ENCODE measurements at regions not wholly inside any gene's neighbourhood (a gene's known extent, or its start where the extent isn't known, plus 50 kb on each side); places are given as distances from the start of the nearest gene placed in this dataset.
A peak's percentile ranks its signal among the peaks of the same experiment; 100 is the strongest.

DNA sequence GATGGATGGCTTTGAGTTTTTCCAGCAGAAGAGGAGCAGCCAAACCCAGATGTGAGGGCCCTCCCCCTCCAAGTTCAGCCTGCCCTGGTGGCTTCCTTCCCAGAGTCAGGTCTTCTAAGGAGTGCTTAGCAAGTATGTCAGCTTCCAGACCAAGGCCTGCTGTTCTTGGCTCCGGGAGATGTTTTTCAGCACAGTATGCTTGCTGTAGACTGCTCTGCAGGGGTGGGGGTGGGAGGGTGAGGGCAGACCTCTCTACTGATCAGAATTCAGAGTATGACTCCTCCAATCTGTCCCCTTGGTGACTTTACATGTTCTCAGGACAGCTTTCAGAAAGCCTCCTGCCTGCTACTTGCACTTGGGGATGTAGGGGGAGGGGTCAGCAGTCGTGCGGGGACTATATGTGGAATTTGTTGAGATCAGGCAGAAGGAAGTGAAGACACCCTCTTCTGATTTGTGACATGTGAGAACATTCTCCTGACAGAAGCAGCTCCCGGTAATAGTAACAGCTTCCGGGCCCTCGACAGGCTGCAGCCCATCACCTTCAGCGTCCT is 516.4 kb upstream of the ZMIZ1 start:
- peaks cover 22% of the 10 kb centered on the region for H3K27me3 ChIP-seq (replicated peaks)
- no peak overlapping the region for H3K27ac ChIP-seq
- DNase-seq, result peak; percentile 9
- H3K36me3 ChIP-seq (replicated peaks), result no peaks in the 10 kb centered on the region
- TF ChIP-seq, protein P1, sequence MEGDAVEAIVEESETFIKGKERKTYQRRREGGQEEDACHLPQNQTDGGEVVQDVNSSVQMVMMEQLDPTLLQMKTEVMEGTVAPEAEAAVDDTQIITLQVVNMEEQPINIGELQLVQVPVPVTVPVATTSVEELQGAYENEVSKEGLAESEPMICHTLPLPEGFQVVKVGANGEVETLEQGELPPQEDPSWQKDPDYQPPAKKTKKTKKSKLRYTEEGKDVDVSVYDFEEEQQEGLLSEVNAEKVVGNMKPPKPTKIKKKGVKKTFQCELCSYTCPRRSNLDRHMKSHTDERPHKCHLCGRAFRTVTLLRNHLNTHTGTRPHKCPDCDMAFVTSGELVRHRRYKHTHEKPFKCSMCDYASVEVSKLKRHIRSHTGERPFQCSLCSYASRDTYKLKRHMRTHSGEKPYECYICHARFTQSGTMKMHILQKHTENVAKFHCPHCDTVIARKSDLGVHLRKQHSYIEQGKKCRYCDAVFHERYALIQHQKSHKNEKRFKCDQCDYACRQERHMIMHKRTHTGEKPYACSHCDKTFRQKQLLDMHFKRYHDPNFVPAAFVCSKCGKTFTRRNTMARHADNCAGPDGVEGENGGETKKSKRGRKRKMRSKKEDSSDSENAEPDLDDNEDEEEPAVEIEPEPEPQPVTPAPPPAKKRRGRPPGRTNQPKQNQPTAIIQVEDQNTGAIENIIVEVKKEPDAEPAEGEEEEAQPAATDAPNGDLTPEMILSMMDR (IDR thresholded peaks at IDR 0.05; ENCODE audit: low read depth, low read length, missing control alignments), result no peak
- in situ Hi-C loops (cut with HindIII; ENCODE audit: low pct_ligation_motif_present, low sequenced_read_pairs), result no loop called here
- no peak overlapping the region for H3K4me3 ChIP-seq (ENCODE audit: low read depth, low read length)

DNA sequence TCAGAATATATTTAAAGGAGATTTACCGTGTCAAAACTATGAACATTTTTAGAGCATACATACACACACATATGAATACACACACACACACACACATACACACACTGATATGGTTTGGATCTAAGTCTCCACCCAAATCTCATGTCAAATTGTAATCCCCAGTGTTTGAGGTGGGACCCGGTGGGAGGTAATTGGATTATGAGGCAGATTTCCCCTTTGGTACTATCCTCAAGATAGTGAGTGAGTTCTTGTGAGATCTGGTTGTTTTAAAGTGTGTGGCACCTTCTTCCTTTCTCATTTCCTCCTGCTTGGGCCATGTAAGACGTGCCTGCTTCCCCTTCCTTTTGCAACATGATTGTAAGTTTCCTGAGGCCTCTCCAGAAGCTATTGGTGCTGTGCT is 515.0 kb upstream of the ZMIZ1 start:
- in situ Hi-C loops (cut with HindIII; ENCODE audit: low pct_ligation_motif_present, low sequenced_read_pairs), result no loop called here
- TF ChIP-seq, protein P1 (IDR thresholded peaks at IDR 0.05; ENCODE audit: low read depth, low read length, missing control alignments), result no peak
- Histone ChIP-seq H3K4me3 (ENCODE audit: low read depth, low read length) (no peak overlapping the region), H3K36me3 (replicated peaks) (no peaks in the 10 kb centered on the region), H3K27me3 (replicated peaks) (peaks cover 20% of the 10 kb centered on the region), H3K27ac (no peak overlapping the region)
- DNase-seq, result no peak

DNA sequence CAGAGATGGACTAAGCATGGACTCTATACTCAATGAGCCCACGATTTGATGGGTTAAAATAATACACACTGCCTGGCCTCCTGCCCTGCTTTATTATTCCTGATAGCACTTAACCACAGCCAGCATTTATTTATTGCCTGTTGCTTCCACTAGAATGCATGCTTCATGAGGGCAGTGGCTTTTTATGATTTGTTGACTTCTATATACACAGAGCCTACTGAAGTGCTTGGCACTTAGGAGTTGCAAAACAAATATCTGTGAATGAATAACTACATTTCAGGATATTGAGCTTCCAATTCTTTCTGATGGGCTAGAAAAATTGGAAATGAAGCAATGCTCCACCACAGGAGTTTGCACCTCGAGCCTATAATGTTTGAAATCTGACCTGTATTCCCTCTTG is 513.6 kb upstream of the ZMIZ1 start:
- Histone ChIP-seq H3K27ac (no peak overlapping the region), H3K36me3 (replicated peaks) (no peaks in the 10 kb centered on the region), H3K4me3 (ENCODE audit: low read depth, low read length) (no peak overlapping the region), H3K27me3 (replicated peaks) (peaks cover 20% of the 10 kb centered on the region)
- TF ChIP-seq, protein P1 (IDR thresholded peaks at IDR 0.05; ENCODE audit: low read depth, low read length, missing control alignments), result no peak
- DNase-seq, result no peak
- in situ Hi-C loops (cut with HindIII; ENCODE audit: low pct_ligation_motif_present, low sequenced_read_pairs), result no loop called here

DNA sequence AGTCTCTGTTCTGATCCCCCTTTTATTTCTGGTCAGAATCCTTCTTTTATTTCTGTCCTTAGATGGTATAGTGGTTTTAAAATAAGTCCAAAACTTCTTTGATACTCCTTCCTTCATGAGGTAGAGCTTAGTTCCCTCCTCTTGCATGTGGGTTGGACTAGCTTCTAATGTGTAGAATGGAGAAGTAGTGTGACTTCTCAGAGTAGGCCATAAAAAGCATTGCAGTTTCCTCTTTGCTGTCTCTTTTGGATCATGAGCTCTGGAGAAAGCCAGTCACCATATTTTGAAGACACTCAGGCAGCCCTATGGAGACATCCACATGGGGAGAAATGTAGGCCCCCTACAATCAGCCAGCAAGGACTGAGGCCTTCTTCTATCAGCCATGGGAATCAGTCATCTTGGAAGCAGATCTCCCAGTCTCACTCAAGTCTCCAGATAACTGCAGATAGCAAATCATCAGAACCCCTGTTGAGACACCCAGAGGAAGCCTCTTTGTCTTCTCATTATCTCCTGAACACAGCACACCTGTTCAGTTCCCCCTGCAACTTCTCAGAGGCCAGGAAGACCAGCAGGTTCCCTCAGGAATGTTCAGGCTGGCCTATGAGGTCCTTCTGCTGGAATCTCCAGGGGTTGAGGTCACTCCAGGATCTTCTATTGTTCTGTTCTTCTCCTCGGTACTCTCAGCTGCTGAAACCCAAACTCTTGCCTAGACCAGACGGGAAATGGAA is 511.9 kb upstream of the ZMIZ1 start:
- Histone ChIP-seq H3K4me3 (ENCODE audit: low read depth, low read length) (no peak overlapping the region), H3K27ac (no peak overlapping the region), H3K36me3 (replicated peaks) (no peaks in the 10 kb centered on the region), H3K27me3 (replicated peaks) (peaks cover 14% of the 10 kb centered on the region)
- DNase-seq, result no peak
- TF ChIP-seq, protein P1 (IDR thresholded peaks at IDR 0.05; ENCODE audit: low read depth, low read length, missing control alignments), result no peak
- in situ Hi-C loops (cut with HindIII; ENCODE audit: low pct_ligation_motif_present, low sequenced_read_pairs), result no loop called here

DNA sequence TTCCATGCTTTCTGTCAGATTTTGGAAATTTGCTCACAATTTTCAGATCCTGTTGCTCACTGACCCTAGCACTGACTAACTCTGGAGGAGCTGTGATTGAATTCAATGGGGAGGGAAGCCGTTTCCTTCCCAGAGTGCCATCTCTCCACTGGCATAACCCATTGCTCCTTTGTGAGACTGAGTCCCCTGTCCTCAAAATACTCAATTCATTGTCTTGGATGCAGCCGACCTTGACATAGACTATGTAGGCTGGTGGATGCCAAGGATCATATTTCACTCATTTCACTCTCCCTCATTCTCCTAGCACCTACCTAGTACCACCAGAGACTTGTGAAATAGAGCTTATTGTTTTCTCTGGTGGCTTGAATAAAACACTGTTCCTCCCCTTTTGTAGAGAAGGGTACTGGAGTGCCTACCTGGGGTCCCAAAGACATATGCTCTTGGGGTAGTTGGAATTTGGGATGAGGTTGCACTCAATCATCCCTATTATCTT is 511.3 kb upstream of the ZMIZ1 start:
- no peak for DNase-seq
- Histone ChIP-seq H3K27ac (no peak overlapping the region), H3K36me3 (replicated peaks) (no peaks in the 10 kb centered on the region), H3K27me3 (replicated peaks) (peaks cover 13% of the 10 kb centered on the region), H3K4me3 (ENCODE audit: low read depth, low read length) (no peak overlapping the region)
- TF ChIP-seq, protein P1 (IDR thresholded peaks at IDR 0.05; ENCODE audit: low read depth, low read length, missing control alignments), result no peak
- in situ Hi-C loops (cut with HindIII; ENCODE audit: low pct_ligation_motif_present, low sequenced_read_pairs), result no loop called here

Data from brain microvascular endothelial cell (primary cell).